Psoas muscle (tissue), 7 donors: ENCODE measurements at regions not wholly inside any gene's neighbourhood (a gene's known extent, or its start where the extent isn't known, plus 50 kb on each side); places are given as distances from the start of the nearest gene placed in this dataset.
"Not testable (repeated sequence)": the region's sequence is repeated elsewhere in the genome, so short reads cannot be mapped to it uniquely, and the experiment has no call there.

Experiments used
- ATAC-seq, 4 donors: fragments of 200-7000 bp; cut with Tn5 transposase; one replicate each; pipeline ENCODE4 v1.9.1; 2020; ENCODE audit warnings: moderate library complexity in 3 of 4, mild to moderate bottlenecking in 2 of 4
- DNase-seq, 2 donors: peaks; one replicate each; pipeline ENCODE4 v3.0.0-alpha.2; 2020
- H3K27ac ChIP-seq: fragments of 200-600 bp; one replicate; pipeline ENCODE4 v1.8.0; 2022
- H3K27me3 ChIP-seq, 3 donors: fragments of 200-600 bp in 1 of 3; one replicate each; pipeline versions ENCODE4 v1.6.1 to v1.8.0; 2013 to 2022; ENCODE audit warnings: low read length in 2 of 3, mild to moderate bottlenecking in 2 of 3, moderate library complexity in 1 of 3; ENCODE audit not compliant: insufficient read depth in 3 of 3
- H3K36me3 ChIP-seq, 2 donors: fragments of 200-600 bp in 1 of 2; one replicate each; pipeline versions ENCODE4 v1.6.1 to v1.8.0; 2013 to 2022; ENCODE audit warnings: low read depth in 1 of 2, mild to moderate bottlenecking in 1 of 2, moderate library complexity in 1 of 2; ENCODE audit not compliant: insufficient read depth in 1 of 2
- H3K4me1 ChIP-seq: fragments of 200-600 bp; one replicate; pipeline ENCODE4 v1.8.0; 2022
- H3K4me3 ChIP-seq: fragments of 200-600 bp; one replicate; pipeline ENCODE4 v1.8.0; 2022; ENCODE audit warnings: mild to moderate bottlenecking
- H3K9me3 ChIP-seq: fragments of 200-600 bp; one replicate; pipeline ENCODE4 v1.8.0; 2022
- WGBS, 3 donors: extraction: QIAGEN DNeasy Blood & Tissue Kit; methylation state at CpG; one replicate each; pipeline versions ENCODE4 v1.1.6 to v1.1.7; 2013; 5-methylcytosine and 5-hydroxymethylcytosine counted together
- intact Hi-C, 2 donors: fragments of 100-400 bp; cut with DNase I; formaldehyde crosslinking; loops; one replicate each; pipeline versions ENCODE4 v1.11.0 to v1.14.2; 2022
- TF ChIP-seq, protein P1 (sequence below): fragments of 200-600 bp; IDR thresholded peaks from one replicate; pipeline ENCODE4 v1.8.0; 2022; ENCODE audit warnings: antibody characterized with exemption
- donor health status: healthy with polysubstance abuse.
- donor health status: DM: no; HTN: no; CAD: no; lungs with moderate emphysema.
- donor health status: Bipolar disorder and iron deficiency.
- donor health status: healthy.
- donor health status: DM: yes; HTN: yes; CAD: no.
- donor health status: DM: no; HTN: no; CAD: no.
- donor health status: DM: yes; HTN: yes; CAD: no.

DNA sequence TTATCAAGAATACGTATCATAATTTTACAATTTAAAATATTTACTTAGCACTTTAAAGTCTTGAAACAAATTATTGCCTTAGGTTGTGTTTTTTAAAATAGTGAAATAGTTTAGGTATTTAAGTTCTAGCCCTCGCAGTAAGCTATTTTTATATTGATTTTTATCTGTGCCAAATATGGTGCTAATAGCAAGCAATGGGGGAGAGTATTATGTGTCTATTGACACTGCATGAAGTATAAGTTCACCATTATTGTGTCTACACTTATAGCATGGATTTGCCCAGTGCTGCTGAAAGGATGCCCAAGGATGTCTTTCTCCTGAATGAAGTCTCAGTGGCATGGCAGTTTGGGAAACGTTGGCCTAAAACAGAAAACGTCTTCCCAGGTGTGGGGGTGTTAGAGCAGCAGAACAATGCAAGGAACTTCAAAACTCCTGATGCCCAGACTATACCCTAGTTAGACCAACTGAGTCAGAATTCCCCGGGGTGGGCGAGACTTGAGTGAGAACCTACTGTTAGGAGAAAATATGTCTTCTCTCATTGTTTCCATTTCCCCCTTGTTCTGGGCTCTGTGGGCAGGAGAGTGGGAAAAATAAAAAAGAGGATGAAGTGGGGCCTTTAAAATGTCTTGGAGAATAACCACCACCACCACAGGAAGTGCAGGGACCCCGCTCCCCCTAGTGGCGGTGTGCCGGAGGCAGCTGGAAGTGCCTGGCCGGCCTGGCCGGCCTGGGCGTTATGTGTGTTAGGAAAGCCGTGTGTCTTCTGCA, 104.2 kb upstream of the SLC7A14 start:
- peaks cover 10% of the 10 kb centered on the region for H3K4me1 ChIP-seq
- peak; percentile 69 to 79 for DNase-seq
- WGBS, 3 donors: 55 to 68% (median 64%) methylated on average over 13 of the region's 13 CpGs
- no peaks in the 10 kb centered on the region for H3K36me3 ChIP-seq
- H3K27ac ChIP-seq: no peak overlapping the region
- no peaks in the 10 kb centered on the region for H3K27me3 ChIP-seq
- H3K4me3 ChIP-seq: no peak overlapping the region
- TF ChIP-seq, protein P1, sequence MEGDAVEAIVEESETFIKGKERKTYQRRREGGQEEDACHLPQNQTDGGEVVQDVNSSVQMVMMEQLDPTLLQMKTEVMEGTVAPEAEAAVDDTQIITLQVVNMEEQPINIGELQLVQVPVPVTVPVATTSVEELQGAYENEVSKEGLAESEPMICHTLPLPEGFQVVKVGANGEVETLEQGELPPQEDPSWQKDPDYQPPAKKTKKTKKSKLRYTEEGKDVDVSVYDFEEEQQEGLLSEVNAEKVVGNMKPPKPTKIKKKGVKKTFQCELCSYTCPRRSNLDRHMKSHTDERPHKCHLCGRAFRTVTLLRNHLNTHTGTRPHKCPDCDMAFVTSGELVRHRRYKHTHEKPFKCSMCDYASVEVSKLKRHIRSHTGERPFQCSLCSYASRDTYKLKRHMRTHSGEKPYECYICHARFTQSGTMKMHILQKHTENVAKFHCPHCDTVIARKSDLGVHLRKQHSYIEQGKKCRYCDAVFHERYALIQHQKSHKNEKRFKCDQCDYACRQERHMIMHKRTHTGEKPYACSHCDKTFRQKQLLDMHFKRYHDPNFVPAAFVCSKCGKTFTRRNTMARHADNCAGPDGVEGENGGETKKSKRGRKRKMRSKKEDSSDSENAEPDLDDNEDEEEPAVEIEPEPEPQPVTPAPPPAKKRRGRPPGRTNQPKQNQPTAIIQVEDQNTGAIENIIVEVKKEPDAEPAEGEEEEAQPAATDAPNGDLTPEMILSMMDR: peak; percentile 59
- no peaks in the 10 kb centered on the region for H3K9me3 ChIP-seq
- intact Hi-C loops: loop anchor here (2.0 to 10.0 kb wide), 5 partner anchors 145 to 379 kb away; partner anchors contain the start of gene CLDN11 (in 1 of the 2)
- peak; percentile 71 to 91 (median 80) for ATAC-seq

DNA sequence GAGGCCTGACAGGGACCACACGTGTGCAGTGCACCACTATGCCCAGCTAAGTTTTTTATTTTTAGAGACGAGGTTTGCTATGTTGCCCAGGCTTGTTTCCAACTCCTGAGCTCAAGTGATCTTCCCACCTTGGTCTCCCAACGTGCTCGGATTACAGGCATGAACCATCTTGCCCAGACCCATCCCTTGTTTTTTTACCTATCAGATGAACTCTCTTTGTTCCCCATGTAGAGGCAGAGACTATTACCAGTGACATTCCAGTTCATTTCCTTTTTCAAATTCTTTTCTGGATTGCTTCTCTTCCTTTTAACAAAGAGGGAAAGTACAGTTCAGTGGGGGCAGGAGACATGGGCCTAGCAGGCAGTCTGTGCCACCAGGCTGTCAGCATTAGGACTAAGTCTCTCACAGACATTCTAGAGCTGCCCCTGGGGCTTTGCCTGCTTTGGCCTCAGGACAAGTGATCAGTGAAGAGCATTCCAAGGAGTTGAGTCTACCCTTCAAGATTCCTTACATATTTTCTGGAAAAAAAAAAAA, 103.5 kb upstream of the SLC7A14 start:
- no peaks in the 10 kb centered on the region for H3K27me3 ChIP-seq
- H3K9me3 ChIP-seq: no peaks in the 10 kb centered on the region
- DNase-seq: peak in 1 of 2 donors; percentile 52
- peaks cover 10% of the 10 kb centered on the region for H3K4me1 ChIP-seq
- no peak overlapping the region for H3K4me3 ChIP-seq
- H3K36me3 ChIP-seq: no peaks in the 10 kb centered on the region
- peak overlapping the region; percentile 56 for H3K27ac ChIP-seq
- peak; percentile 48 to 92 (median 64) for ATAC-seq
- TF ChIP-seq, protein P1: no peak
- intact Hi-C loops: no loop called here
- 31 to 43% (median 36%) methylated on average over 4 of the region's 4 CpGs for WGBS, 3 donors

DNA sequence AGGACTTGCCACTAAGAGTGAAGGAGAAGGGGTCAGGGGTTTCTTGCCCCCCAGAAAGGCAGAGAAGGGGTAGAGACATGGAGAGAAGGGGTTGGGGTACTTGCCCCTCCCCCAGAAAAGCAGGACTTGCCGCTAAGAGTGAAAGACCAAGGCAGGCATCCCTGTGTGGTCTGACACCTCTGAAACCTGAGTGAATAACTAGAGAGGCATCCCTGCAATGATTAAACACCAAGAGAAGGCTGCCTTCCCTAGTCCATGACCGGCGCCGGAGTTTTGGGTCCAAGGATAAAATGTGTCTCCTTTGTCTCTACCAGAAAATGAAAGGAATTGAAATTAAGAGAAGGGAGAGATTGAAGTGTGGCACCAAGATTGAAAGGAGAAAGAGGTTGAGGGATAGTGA, 102.3 kb upstream of the SLC7A14 start:
- 90 to 93% (median 91%) methylated on average over 4 of the region's 4 CpGs for WGBS, 3 donors
- H3K9me3 ChIP-seq, DNase-seq, H3K4me1 ChIP-seq, H3K36me3 ChIP-seq, H3K27me3 ChIP-seq, H3K4me3 ChIP-seq, H3K27ac ChIP-seq, intact Hi-C loops, ATAC-seq: not testable (repeated sequence)

DNA sequence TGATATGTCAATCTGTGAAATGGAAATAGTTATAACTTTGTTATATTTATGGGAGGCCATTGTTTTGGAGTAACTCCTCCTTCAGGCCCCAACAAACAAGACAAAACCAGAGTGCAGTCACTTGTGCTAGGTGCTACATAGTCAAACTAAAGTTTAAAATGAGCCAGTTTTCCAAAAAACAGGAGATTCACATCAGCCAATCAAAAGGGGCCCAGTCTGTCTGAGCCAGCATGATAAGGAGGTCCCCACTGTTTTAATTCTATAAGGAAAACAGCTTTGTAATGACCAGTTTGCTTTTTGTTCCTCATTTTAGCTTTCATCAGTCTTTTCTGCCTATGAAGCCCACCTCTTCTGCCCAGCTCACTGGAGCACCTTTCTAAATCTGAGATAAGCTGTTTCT, 94.7 kb upstream of the SLC7A14 start:
- no peak overlapping the region for H3K4me3 ChIP-seq
- H3K36me3 ChIP-seq: no peaks in the 10 kb centered on the region
- TF ChIP-seq, protein P1: no peak
- H3K9me3 ChIP-seq: no peaks in the 10 kb centered on the region
- DNase-seq (no peak), ATAC-seq (no peak)
- no peaks in the 10 kb centered on the region for H3K4me1 ChIP-seq
- no peaks in the 10 kb centered on the region for H3K27me3 ChIP-seq
- no peak overlapping the region for H3K27ac ChIP-seq
- intact Hi-C loops: no loop called here

DNA sequence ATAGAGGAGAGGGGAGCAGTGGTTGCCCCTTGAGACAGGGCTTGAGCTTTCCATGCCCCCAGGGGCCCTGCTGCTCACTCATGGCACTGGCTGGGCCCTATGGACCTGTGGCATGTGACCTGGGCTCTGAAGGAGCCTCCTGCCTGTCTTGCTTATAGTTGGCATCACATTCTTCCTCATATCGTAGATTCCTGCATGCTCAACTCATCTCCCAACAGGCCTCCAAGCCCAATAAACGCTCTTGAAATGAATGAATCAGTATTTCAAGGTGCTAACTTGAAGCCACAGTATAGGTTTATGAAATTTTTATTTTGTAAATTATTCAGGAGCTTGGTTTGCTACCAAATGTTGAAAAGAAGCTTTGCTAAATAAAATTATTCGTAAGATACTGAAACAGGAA, 93.3 kb upstream of the SLC7A14 start:
- ATAC-seq: no peak
- no peak overlapping the region for H3K4me3 ChIP-seq
- no peaks in the 10 kb centered on the region for H3K9me3 ChIP-seq
- no peaks in the 10 kb centered on the region for H3K36me3 ChIP-seq
- intact Hi-C loops: no loop called here
- DNase-seq: no peak
- TF ChIP-seq, protein P1: no peak
- no peak overlapping the region for H3K27ac ChIP-seq
- WGBS, 3 donors: 82 to 86% (median 85%) methylated on average over 3 of the region's 3 CpGs
- H3K4me1 ChIP-seq: no peaks in the 10 kb centered on the region
- no peaks in the 10 kb centered on the region for H3K27me3 ChIP-seq
